Activated naive CD4-positive, alpha-beta T cell treated with anti-CD3 and anti-CD28 coated beads, Interleukin-2, amount 50 U/mL, for 72 hours (primary cell): ENCODE measurements at regions not wholly inside any gene's neighbourhood (a gene's known extent, or its start where the extent isn't known, plus 50 kb on each side); places are given as distances from the start of the nearest gene placed in this dataset.

Experiments
- ATAC-seq, 2 donors: fragments of 150-1000 bp; cut with Tn5 transposase; 2 replicates each; pipeline ENCODE4 v1.10.0; 2021; ENCODE audit warnings: mild to moderate bottlenecking in 2 of 2, moderate library complexity in 2 of 2
- DNase-seq, 2 donors: peaks; one replicate each; pipeline ENCODE4 v3.0.0; 2021 to 2022; ENCODE audit warnings: low spot score in 2 of 2
- H3K27ac Mint-ChIP-seq, 2 donors: one replicate each; pipeline ENCODE4 v1.8.0; 2022; ENCODE audit warnings: mild to moderate bottlenecking in 2 of 2, mixed read lengths in 2 of 2
- H3K36me3 Mint-ChIP-seq, 2 donors: one replicate each; pipeline ENCODE4 v1.8.0; 2022; ENCODE audit warnings: mixed read lengths in 2 of 2
- H3K9me3 Mint-ChIP-seq, 2 donors: one replicate each; pipeline ENCODE4 v1.8.0; 2022; ENCODE audit warnings: mixed read lengths in 2 of 2

- ATAC-seq, result no peak
- H3K9me3 Mint-ChIP-seq, result no peaks in the 10 kb centered on the region
- H3K36me3 Mint-ChIP-seq, result no peaks in the 10 kb centered on the region
- no peak overlapping the region for H3K27ac Mint-ChIP-seq
- no peak for DNase-seq
Observed at GRCh38 chr5:136636001-136636400, 270.7 kb upstream of the TRPC7 start.

GRCh38 chr5:136631186-136631585, 265.8 kb upstream of the TRPC7 start:
- no peak for ATAC-seq
- Mint-ChIP-seq H3K9me3 (no peaks in the 10 kb centered on the region), H3K36me3 (no peaks in the 10 kb centered on the region), H3K27ac (no peak overlapping the region)
- DNase-seq, result no peak

- Mint-ChIP-seq H3K36me3 (no peaks in the 10 kb centered on the region), H3K27ac (no peak overlapping the region), H3K9me3 (no peaks in the 10 kb centered on the region)
- DNase-seq, result no peak
- ATAC-seq, result no peak
Observed at GRCh38 chr5:136629125-136629792, 263.9 kb upstream of the TRPC7 start.

- no peaks in the 10 kb centered on the region for H3K36me3 Mint-ChIP-seq
- ATAC-seq, result no peak
Observed at GRCh38 chr5:136626531-136626930, 261.2 kb upstream of the TRPC7 start.

GRCh38 chr5:136622747-136623146, 257.4 kb upstream of the TRPC7 start:
- no peak for DNase-seq
- Mint-ChIP-seq H3K27ac (no peak overlapping the region), H3K36me3 (no peaks in the 10 kb centered on the region), H3K9me3 (no peaks in the 10 kb centered on the region)
- ATAC-seq, result no peak

More at GRCh38 chr5:136626531-136626930, 261.2 kb upstream of the TRPC7 start:
- no peak for DNase-seq
- H3K9me3 Mint-ChIP-seq, result no peaks in the 10 kb centered on the region
- H3K27ac Mint-ChIP-seq, result no peak overlapping the region

GRCh38 chr5:136621743-136622142, 256.4 kb upstream of the TRPC7 start:
- no peaks in the 10 kb centered on the region for H3K9me3 Mint-ChIP-seq
- H3K36me3 Mint-ChIP-seq, result no peaks in the 10 kb centered on the region
- DNase-seq (no peak), ATAC-seq (no peak)
- H3K27ac Mint-ChIP-seq, result no peak overlapping the region

GRCh38 chr5:136620621-136621020, 255.3 kb upstream of the TRPC7 start:
- H3K9me3 Mint-ChIP-seq, result no peaks in the 10 kb centered on the region
- no peak for ATAC-seq
- no peak overlapping the region for H3K27ac Mint-ChIP-seq
- no peaks in the 10 kb centered on the region for H3K36me3 Mint-ChIP-seq
- DNase-seq, result no peak

GRCh38 chr5:136620016-136620419, 254.7 kb upstream of the TRPC7 start:
- no peak overlapping the region for H3K27ac Mint-ChIP-seq
- no peaks in the 10 kb centered on the region for H3K9me3 Mint-ChIP-seq
- DNase-seq (no peak), ATAC-seq (no peak)
- no peaks in the 10 kb centered on the region for H3K36me3 Mint-ChIP-seq

- H3K27ac Mint-ChIP-seq, result no peak overlapping the region
- no peaks in the 10 kb centered on the region for H3K9me3 Mint-ChIP-seq
- no peak for ATAC-seq
- DNase-seq, result no peak
- H3K36me3 Mint-ChIP-seq, result no peaks in the 10 kb centered on the region
Observed at GRCh38 chr5:136619556-136619955, 254.2 kb upstream of the TRPC7 start.

- no peaks in the 10 kb centered on the region for H3K36me3 Mint-ChIP-seq
- H3K9me3 Mint-ChIP-seq, result peaks cover 4 to 6% of the 10 kb centered on the region in 2 donors
- no peak for ATAC-seq
- no peak overlapping the region for H3K27ac Mint-ChIP-seq
- no peak for DNase-seq
Observed at GRCh38 chr5:136615251-136616119, 250.1 kb upstream of the TRPC7 start.

- ATAC-seq (no peak), DNase-seq (no peak)
- peaks cover 6 to 8% of the 10 kb centered on the region in 2 donors for H3K9me3 Mint-ChIP-seq
- no peak overlapping the region for H3K27ac Mint-ChIP-seq
- H3K36me3 Mint-ChIP-seq, result no peaks in the 10 kb centered on the region
Observed at GRCh38 chr5:136613230-136613629, 247.9 kb upstream of the TRPC7 start.

- Mint-ChIP-seq H3K9me3 (peaks cover 15 to 30% of the 10 kb centered on the region in 2 donors), H3K36me3 (peaks cover 0 to 6% of the 10 kb centered on the region in 2 donors), H3K27ac (no peak overlapping the region)
- ATAC-seq (no peak), DNase-seq (no peak)
Observed at GRCh38 chr5:136605638-136606037, 240.3 kb upstream of the TRPC7 start.

GRCh38 chr5:136600306-136600705, 235.0 kb upstream of the TRPC7 start:
- no peak for ATAC-seq

GRCh38 chr5:136598802-136599404, 233.6 kb upstream of the TRPC7 start:
- no peak for ATAC-seq
- Mint-ChIP-seq H3K36me3 (peaks cover 0 to 8% of the 10 kb centered on the region in 2 donors), H3K9me3 (peaks cover 24 to 27% of the 10 kb centered on the region in 2 donors), H3K27ac (no peak overlapping the region)
- no peak for DNase-seq

More at GRCh38 chr5:136600306-136600705, 235.0 kb upstream of the TRPC7 start:
- H3K27ac Mint-ChIP-seq, result no peak overlapping the region
- peaks cover 27% of the 10 kb centered on the region in 2 donors for H3K9me3 Mint-ChIP-seq
- H3K36me3 Mint-ChIP-seq, result peaks cover 0 to 8% of the 10 kb centered on the region in 2 donors
- DNase-seq, result no peak

- H3K36me3 Mint-ChIP-seq, result no peaks in the 10 kb centered on the region
- H3K27ac Mint-ChIP-seq, result no peak overlapping the region
- DNase-seq, result no peak
- no peak for ATAC-seq
- peaks cover 13 to 14% of the 10 kb centered on the region in 2 donors for H3K9me3 Mint-ChIP-seq
Observed at GRCh38 chr5:136594416-136594815, 229.1 kb upstream of the TRPC7 start.

GRCh38 chr5:136590581-136590980, 225.2 kb upstream of the TRPC7 start:
- peaks cover 0 to 9% of the 10 kb centered on the region in 2 donors for H3K9me3 Mint-ChIP-seq
- no peak overlapping the region for H3K27ac Mint-ChIP-seq
- ATAC-seq (no peak), DNase-seq (no peak)
- H3K36me3 Mint-ChIP-seq, result no peaks in the 10 kb centered on the region

- ATAC-seq (no peak), DNase-seq (no peak)
- H3K9me3 Mint-ChIP-seq, result peaks cover 0 to 4% of the 10 kb centered on the region in 2 donors
- H3K27ac Mint-ChIP-seq, result no peak overlapping the region
- H3K36me3 Mint-ChIP-seq, result no peaks in the 10 kb centered on the region
Observed at GRCh38 chr5:136586196-136586595, 220.9 kb upstream of the TRPC7 start.
